ENCODE measurements at regions not wholly inside any gene's neighbourhood (a gene's known extent, or its start where the extent isn't known, plus 50 kb on each side); places are given as distances from the start of the nearest gene placed in this dataset.

DNA sequence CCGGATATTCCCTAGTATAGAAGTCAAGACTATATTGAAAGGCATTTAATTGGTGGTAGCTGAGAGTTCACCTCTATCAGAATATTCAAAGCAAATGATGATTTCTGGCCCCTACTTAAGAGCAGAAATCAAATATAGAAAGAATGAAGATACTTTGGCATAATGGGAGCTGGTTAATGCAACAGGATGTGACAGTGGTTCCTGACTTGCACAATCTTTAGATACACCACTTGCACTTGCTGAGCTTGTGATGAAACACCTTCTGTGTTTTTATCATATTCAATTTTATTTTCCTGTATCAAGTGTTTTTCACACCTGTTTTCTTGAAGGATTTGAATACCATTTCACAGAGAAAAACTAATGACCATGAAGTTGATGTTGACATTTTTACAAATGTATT, 124.1 kb upstream of the CDH19 start:
- Histone ChIP-seq H3K79me2 (ENCODE audit: insufficient read depth, low read length) (no peaks in the 10 kb centered on the region), H3K27me3 (ENCODE audit: insufficient read depth, low read length) (no peaks in the 10 kb centered on the region), H3K4me3 (ENCODE audit: insufficient read depth, low read length) (no peak overlapping the region), H3K27ac (ENCODE audit: low read depth, low read length) (no peak overlapping the region), H3K4me2 (ENCODE audit: insufficient read depth, low read length) (no peak overlapping the region), H3K9me3 (ENCODE audit: low read depth, low read length) (no peaks in the 10 kb centered on the region), H3K4me1 (ENCODE audit: insufficient read depth, low read length) (no peaks in the 10 kb centered on the region), H4K20me1 (ENCODE audit: insufficient read depth, low read length) (no peaks in the 10 kb centered on the region), H2AFZ (ENCODE audit: low read length) (no peak overlapping the region), H3K36me3 (ENCODE audit: insufficient read depth, low read length) (no peaks in the 10 kb centered on the region)
- TF ChIP-seq, protein P1, sequence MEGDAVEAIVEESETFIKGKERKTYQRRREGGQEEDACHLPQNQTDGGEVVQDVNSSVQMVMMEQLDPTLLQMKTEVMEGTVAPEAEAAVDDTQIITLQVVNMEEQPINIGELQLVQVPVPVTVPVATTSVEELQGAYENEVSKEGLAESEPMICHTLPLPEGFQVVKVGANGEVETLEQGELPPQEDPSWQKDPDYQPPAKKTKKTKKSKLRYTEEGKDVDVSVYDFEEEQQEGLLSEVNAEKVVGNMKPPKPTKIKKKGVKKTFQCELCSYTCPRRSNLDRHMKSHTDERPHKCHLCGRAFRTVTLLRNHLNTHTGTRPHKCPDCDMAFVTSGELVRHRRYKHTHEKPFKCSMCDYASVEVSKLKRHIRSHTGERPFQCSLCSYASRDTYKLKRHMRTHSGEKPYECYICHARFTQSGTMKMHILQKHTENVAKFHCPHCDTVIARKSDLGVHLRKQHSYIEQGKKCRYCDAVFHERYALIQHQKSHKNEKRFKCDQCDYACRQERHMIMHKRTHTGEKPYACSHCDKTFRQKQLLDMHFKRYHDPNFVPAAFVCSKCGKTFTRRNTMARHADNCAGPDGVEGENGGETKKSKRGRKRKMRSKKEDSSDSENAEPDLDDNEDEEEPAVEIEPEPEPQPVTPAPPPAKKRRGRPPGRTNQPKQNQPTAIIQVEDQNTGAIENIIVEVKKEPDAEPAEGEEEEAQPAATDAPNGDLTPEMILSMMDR (IDR thresholded peaks at IDR 0.05; ENCODE audit: extremely low read depth, low read depth, low read length), result no peak
- DNase-seq (ENCODE audit: insufficient read length, low spot score, missing footprints), result no peak

DNA sequence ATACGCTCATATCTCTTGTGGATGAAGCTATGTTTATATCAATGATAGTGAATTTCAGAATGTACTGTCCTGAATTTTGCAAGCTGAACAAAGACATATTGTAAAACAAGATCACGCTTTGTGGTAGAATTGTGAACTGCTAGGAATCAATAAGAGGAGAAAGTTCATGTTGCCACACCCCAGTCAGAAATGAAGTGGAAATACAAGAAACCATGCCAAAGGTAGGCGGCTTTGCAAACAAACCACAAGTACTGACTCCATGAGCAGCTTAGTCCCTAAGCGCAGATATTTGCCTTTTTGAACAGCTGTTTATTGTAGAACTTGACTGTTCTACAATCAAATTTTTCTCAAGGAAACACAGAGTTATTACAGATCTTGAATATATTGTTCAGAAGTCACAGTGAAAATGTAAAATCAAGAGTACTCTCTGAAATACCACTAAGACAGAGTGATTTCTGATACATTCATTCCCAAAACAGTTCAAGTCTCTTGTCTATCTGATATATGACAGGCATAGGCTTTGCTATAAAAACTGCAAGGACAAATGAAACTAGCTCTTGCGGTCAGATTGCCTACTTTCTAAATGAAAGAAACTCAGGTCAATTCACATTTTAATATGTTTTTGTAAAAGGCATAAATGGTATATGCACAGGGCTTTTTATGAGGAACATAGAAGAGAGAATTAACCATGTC, 120.9 kb upstream of the CDH19 start:
- TF ChIP-seq, protein P1 (IDR thresholded peaks at IDR 0.05; ENCODE audit: extremely low read depth, low read depth, low read length), result no peak
- H3K27me3 ChIP-seq (ENCODE audit: insufficient read depth, low read length), result no peaks in the 10 kb centered on the region
- no peaks in the 10 kb centered on the region for H3K79me2 ChIP-seq (ENCODE audit: insufficient read depth, low read length)
- no peaks in the 10 kb centered on the region for H3K36me3 ChIP-seq (ENCODE audit: insufficient read depth, low read length)
- H3K4me1 ChIP-seq (ENCODE audit: insufficient read depth, low read length), result no peaks in the 10 kb centered on the region
- no peaks in the 10 kb centered on the region for H4K20me1 ChIP-seq (ENCODE audit: insufficient read depth, low read length)
- H3K4me2 ChIP-seq (ENCODE audit: insufficient read depth, low read length), result no peak overlapping the region
- no peak overlapping the region for H2AFZ ChIP-seq (ENCODE audit: low read length)
- no peaks in the 10 kb centered on the region for H3K9me3 ChIP-seq (ENCODE audit: low read depth, low read length)
- H3K27ac ChIP-seq (ENCODE audit: low read depth, low read length), result no peak overlapping the region
- no peak overlapping the region for H3K4me3 ChIP-seq (ENCODE audit: insufficient read depth, low read length)
- DNase-seq (ENCODE audit: insufficient read length, low spot score, missing footprints), result no peak

DNA sequence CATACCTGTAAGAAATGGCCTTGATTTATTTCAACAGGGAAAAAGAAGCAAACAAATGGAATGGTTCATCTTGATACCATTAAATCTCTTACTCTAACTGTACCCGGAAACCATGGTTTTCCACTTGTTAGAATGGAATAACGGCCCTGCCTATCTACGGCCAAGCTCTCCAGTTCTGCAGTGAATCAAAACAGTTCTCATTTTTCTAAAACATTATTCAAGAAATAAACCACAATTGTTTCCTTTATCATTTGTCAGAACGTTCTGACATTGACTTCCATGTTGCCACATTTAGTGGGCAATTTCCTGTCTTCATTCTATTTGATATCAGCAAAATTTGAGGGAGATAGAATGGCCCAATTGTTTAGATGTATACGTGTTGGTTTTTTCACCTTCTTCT, 118.8 kb upstream of the CDH19 start:
- H3K36me3 ChIP-seq (ENCODE audit: insufficient read depth, low read length), result no peaks in the 10 kb centered on the region
- no peak for DNase-seq (ENCODE audit: insufficient read length, low spot score, missing footprints)
- TF ChIP-seq, protein P1 (IDR thresholded peaks at IDR 0.05; ENCODE audit: extremely low read depth, low read depth, low read length), result no peak
- no peaks in the 10 kb centered on the region for H3K79me2 ChIP-seq (ENCODE audit: insufficient read depth, low read length)
- no peak overlapping the region for H2AFZ ChIP-seq (ENCODE audit: low read length)
- no peak overlapping the region for H3K4me3 ChIP-seq (ENCODE audit: insufficient read depth, low read length)
- H3K4me1 ChIP-seq (ENCODE audit: insufficient read depth, low read length), result no peaks in the 10 kb centered on the region
- H3K27ac ChIP-seq (ENCODE audit: low read depth, low read length), result no peak overlapping the region
- H4K20me1 ChIP-seq (ENCODE audit: insufficient read depth, low read length), result no peaks in the 10 kb centered on the region
- H3K4me2 ChIP-seq (ENCODE audit: insufficient read depth, low read length), result no peak overlapping the region
- no peaks in the 10 kb centered on the region for H3K27me3 ChIP-seq (ENCODE audit: insufficient read depth, low read length)
- no peaks in the 10 kb centered on the region for H3K9me3 ChIP-seq (ENCODE audit: low read depth, low read length)

DNA sequence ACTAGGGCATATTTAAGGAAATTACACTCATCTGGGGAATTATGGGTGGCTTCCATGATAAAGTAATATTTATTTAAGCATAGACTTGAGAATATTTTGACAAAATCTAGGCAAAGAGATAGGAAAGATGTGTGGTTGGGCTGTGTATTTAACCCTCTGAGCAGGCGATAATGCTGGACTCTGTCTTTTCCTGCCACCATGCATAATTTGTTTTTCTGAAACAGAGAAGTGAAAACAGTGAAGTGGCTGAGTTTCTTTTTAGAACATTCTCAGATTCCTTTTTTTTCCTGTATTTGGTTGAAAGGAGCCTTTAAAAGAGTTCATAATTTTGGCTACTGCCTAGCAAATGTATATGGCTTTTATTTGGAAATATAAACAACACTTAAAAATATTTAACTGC, 104.8 kb upstream of the CDH19 start:
- Histone ChIP-seq H3K4me3 (ENCODE audit: insufficient read depth, low read length) (no peak overlapping the region), H3K36me3 (ENCODE audit: insufficient read depth, low read length) (no peaks in the 10 kb centered on the region), H3K4me2 (ENCODE audit: insufficient read depth, low read length) (no peak overlapping the region), H4K20me1 (ENCODE audit: insufficient read depth, low read length) (no peaks in the 10 kb centered on the region), H3K4me1 (ENCODE audit: insufficient read depth, low read length) (no peaks in the 10 kb centered on the region), H2AFZ (ENCODE audit: low read length) (no peak overlapping the region), H3K79me2 (ENCODE audit: insufficient read depth, low read length) (no peaks in the 10 kb centered on the region), H3K27me3 (ENCODE audit: insufficient read depth, low read length) (no peaks in the 10 kb centered on the region), H3K9me3 (ENCODE audit: low read depth, low read length) (no peaks in the 10 kb centered on the region), H3K27ac (ENCODE audit: low read depth, low read length) (no peak overlapping the region)
- no peak for DNase-seq (ENCODE audit: insufficient read length, low spot score, missing footprints)
- TF ChIP-seq, protein P1 (IDR thresholded peaks at IDR 0.05; ENCODE audit: extremely low read depth, low read depth, low read length), result no peak
